Activated CD8-positive, alpha-beta memory T cell treated with anti-CD3 and anti-CD28 coated beads, Interleukin-2, amount 50 U/mL, for 24 hours (primary cell): ENCODE measurements at regions not wholly inside any gene's neighbourhood (a gene's known extent, or its start where the extent isn't known, plus 50 kb on each side); places are given as distances from the start of the nearest gene placed in this dataset.
"Not testable (repeated sequence)": the region's sequence is repeated elsewhere in the genome, so short reads cannot be mapped to it uniquely, and the experiment has no call there.

Experiments used
- DNase-seq: peaks from one replicate; pipeline ENCODE4 v3.0.0-alpha.2; 2020; ENCODE audit errors: extremely low read depth

- DNase-seq, result no peak
These were observed 276.0 kb downstream of the ADGRD1 start for GRCh38 chr12:131229426-131230339.

- no peak for DNase-seq
These were observed 276.8 kb downstream of the ADGRD1 start for GRCh38 chr12:131230340-131231031.

- no peak for DNase-seq
These were observed 277.6 kb downstream of the ADGRD1 start for GRCh38 chr12:131231032-131231980.

GRCh38 chr12:131232036-131232435, 278.3 kb downstream of the ADGRD1 start:
- no peak for DNase-seq

- DNase-seq, result not testable (repeated sequence)
These were observed 279.2 kb downstream of the ADGRD1 start for GRCh38 chr12:131232872-131233271.

GRCh38 chr12:131233850-131234789, 280.4 kb downstream of the ADGRD1 start:
- DNase-seq, result not testable (repeated sequence)

- not testable (repeated sequence) for DNase-seq
These were observed 281.1 kb downstream of the ADGRD1 start for GRCh38 chr12:131234841-131235271.

GRCh38 chr12:131235871-131236271, 282.2 kb downstream of the ADGRD1 start:
- DNase-seq, result no peak

GRCh38 chr12:131239384-131240094, 285.8 kb downstream of the ADGRD1 start:
- no peak for DNase-seq

GRCh38 chr12:131241517-131241916, 287.8 kb downstream of the ADGRD1 start:
- no peak for DNase-seq

- DNase-seq, result no peak
These were observed 289.2 kb downstream of the ADGRD1 start for GRCh38 chr12:131242741-131243496.

GRCh38 chr12:131244157-131244688, 290.5 kb downstream of the ADGRD1 start:
- not testable (repeated sequence) for DNase-seq

GRCh38 chr12:131245161-131245560, 291.5 kb downstream of the ADGRD1 start:
- not testable (repeated sequence) for DNase-seq

GRCh38 chr12:131245564-131246355, 292.1 kb downstream of the ADGRD1 start:
- no peak for DNase-seq

- DNase-seq, result not testable (repeated sequence)
These were observed 293.5 kb downstream of the ADGRD1 start for GRCh38 chr12:131247026-131247725.

GRCh38 chr12:131247875-131248274, 294.2 kb downstream of the ADGRD1 start:
- DNase-seq, result not testable (repeated sequence)
